ENCODE measurements at regions not wholly inside any gene's neighbourhood (a gene's known extent, or its start where the extent isn't known, plus 50 kb on each side); places are given as distances from the start of the nearest gene placed in this dataset.

DNA sequence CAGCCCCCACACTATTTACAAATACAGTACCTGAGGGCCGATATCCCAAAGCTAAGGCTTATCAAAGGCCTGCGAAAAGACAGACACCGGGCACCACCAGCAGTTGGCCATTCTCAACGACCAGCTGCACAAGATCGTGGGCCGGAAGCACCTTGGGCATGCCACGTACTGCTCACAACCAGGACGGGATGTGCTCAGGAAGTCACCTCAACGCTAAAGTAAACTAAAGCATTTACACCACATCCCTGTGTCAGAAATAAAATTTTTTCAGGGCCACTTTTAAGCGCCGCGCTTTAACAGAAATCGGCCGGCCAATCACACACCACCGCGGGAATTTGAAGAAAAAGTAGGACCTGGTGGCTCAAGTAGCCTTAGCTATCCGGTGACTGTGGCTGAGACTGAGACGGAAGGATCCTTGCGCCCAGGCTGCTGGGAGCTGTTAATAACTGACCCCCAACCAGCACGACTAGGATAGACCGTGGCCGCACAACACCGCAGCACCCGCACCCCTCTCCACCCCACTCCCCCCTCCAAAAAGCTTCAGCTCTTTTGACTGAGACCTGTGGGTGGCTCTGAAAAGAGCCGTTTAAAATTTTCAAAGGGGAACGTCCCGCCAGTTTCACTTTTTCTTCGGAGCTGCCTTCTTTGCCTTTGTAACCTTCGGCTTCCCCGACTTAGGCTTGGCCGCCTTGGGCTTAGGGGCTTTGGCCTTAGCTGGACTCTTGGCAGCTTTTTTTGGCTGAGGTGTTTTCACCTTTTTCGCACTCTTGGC is 131.2 kb upstream of the BTN3A2 start:
- Histone ChIP-seq H2AFZ (ENCODE audit: low read length) (peak overlapping the region; percentile 90; the same call in 1 of the 2 replicates), H3K9me3 (ENCODE audit: low read length) (no peaks in the 10 kb centered on the region), H4K20me1 (ENCODE audit: insufficient read depth, low read length) (no peaks in the 10 kb centered on the region), H3K9me2 (ENCODE audit: insufficient read depth, low read length) (no peaks in the 10 kb centered on the region), H3K79me2 (ENCODE audit: insufficient read depth, low read depth, low read length) (no peaks in the 10 kb centered on the region), H3K27ac (ENCODE audit: low read depth, low read length, poor library complexity, severe bottlenecking) (peak overlapping the region; percentile 92), H3K36me3 (ENCODE audit: insufficient read depth, low read length) (no peaks in the 10 kb centered on the region), H3K4me1 (ENCODE audit: insufficient read depth, low read length, poor library complexity, severe bottlenecking) (peaks cover 26% of the 10 kb centered on the region), H3K4me2 (ENCODE audit: low read length) (peak overlapping the region; percentile 96), H3K4me3 (ENCODE audit: low read depth, low read length, poor library complexity, severe bottlenecking) (peak overlapping the region; percentile 69)
- DNase-seq (ENCODE audit: low spot score): peak; percentile 91
- intact Hi-C loops (cut with micrococcal nuclease; ENCODE audit: unreplicated experiment): loop anchor here (1.0 kb wide), 1 partner anchor 17 kb away; no protein-coding TSS in a partner anchor
- ChIA-PET CTCF (ENCODE audit: unreplicated experiment) (interaction anchor here (0.9 kb wide), 1 partner anchor 27 kb away, joined by 4 read pairs; no protein-coding TSS in a partner anchor), POLR2A (interaction anchor here (0.6 to 6.9 kb wide), 30 partner anchors 8 to 1640 kb away, joined by 3 to 244 read pairs (median 4); a partner anchor contains a TSS)
- BruUV-seq (replicated peaks): no TSS peak
- TF ChIP-seq, protein P1, sequence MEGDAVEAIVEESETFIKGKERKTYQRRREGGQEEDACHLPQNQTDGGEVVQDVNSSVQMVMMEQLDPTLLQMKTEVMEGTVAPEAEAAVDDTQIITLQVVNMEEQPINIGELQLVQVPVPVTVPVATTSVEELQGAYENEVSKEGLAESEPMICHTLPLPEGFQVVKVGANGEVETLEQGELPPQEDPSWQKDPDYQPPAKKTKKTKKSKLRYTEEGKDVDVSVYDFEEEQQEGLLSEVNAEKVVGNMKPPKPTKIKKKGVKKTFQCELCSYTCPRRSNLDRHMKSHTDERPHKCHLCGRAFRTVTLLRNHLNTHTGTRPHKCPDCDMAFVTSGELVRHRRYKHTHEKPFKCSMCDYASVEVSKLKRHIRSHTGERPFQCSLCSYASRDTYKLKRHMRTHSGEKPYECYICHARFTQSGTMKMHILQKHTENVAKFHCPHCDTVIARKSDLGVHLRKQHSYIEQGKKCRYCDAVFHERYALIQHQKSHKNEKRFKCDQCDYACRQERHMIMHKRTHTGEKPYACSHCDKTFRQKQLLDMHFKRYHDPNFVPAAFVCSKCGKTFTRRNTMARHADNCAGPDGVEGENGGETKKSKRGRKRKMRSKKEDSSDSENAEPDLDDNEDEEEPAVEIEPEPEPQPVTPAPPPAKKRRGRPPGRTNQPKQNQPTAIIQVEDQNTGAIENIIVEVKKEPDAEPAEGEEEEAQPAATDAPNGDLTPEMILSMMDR (conservative IDR thresholded peaks at IDR 0.05; ENCODE audit: low read length): no peak
- no peak for TF ChIP-seq EZH2phosphoT487 (IDR thresholded peaks at IDR 0.05; ENCODE audit: borderline replicate concordance, low read depth, low read length)

DNA sequence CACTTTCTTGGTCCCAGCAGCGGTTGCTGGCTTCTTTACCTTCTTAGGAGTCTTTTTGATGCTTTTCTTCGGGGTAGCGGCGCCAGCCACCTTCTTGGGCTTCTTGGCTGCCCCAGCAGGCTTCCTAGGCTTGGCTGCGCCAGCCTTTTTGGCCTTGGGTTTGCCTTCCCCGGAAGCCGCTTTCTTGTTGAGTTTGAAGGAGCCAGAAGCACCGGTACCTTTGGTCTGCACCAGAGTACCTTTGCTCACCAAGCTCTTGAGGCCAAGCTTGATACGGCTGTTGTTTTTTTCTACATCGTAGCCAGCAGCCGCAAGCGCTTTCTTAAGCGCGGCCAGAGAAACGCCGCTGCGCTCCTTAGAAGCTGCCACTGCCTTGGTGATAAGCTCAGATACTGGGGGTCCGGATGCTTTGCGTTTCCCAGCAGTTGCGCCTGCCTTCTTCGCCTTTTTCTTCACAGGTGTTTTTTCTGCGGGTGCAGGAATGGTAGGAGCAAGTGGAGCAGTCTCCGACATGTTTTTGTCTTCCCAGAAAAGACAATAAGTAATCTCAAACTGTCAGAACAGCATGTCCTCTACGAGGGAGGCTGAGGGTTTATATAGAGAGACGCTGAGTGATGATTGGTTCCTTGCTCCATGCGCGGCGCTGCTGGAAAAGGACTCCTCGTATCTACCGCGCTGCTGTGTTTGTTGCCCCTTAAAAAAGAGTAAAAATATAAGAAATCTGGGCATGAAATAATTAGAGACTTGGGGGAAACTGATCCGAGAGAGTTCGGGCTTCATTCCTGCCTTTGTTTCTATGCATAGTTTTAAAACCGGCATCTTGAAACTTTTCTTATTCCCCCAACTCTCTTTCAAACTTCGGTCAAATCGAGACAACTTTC is 130.3 kb upstream of the BTN3A2 start:
- ChIA-PET CTCF (ENCODE audit: unreplicated experiment) (no interaction called here), POLR2A (interaction anchor here (0.6 to 6.9 kb wide), 29 partner anchors 9 to 1639 kb away, joined by 3 to 244 read pairs (median 5); a partner anchor contains a TSS)
- no peaks in the 10 kb centered on the region for H3K9me3 ChIP-seq (ENCODE audit: low read length)
- H3K36me3 ChIP-seq (ENCODE audit: insufficient read depth, low read length): no peaks in the 10 kb centered on the region
- peak overlapping the region; percentile 96 for H3K4me2 ChIP-seq (ENCODE audit: low read length)
- H3K27ac ChIP-seq (ENCODE audit: low read depth, low read length, poor library complexity, severe bottlenecking): peak overlapping the region; percentile 92
- TF ChIP-seq, protein P1 (conservative IDR thresholded peaks at IDR 0.05; ENCODE audit: low read length): no peak
- TF ChIP-seq EZH2phosphoT487 (IDR thresholded peaks at IDR 0.05; ENCODE audit: borderline replicate concordance, low read depth, low read length): no peak
- H4K20me1 ChIP-seq (ENCODE audit: insufficient read depth, low read length): no peaks in the 10 kb centered on the region
- H2AFZ ChIP-seq (ENCODE audit: low read length): peak overlapping the region; percentile 90
- DNase-seq (ENCODE audit: low spot score): peak; percentile 90
- no peaks in the 10 kb centered on the region for H3K79me2 ChIP-seq (ENCODE audit: insufficient read depth, low read depth, low read length)
- peak overlapping the region; percentile 69 for H3K4me3 ChIP-seq (ENCODE audit: low read depth, low read length, poor library complexity, severe bottlenecking)
- peaks cover 26% of the 10 kb centered on the region for H3K4me1 ChIP-seq (ENCODE audit: insufficient read depth, low read length, poor library complexity, severe bottlenecking)
- H3K9me2 ChIP-seq (ENCODE audit: insufficient read depth, low read length): no peaks in the 10 kb centered on the region
- BruUV-seq (replicated peaks): TSS peak; percentile 100
- intact Hi-C loops (cut with micrococcal nuclease; ENCODE audit: unreplicated experiment): loop anchor here (1.0 kb wide), 2 partner anchors 17 to 36 kb away; no protein-coding TSS in a partner anchor
